PC-9 (cell line): ENCODE measurements at regions not wholly inside any gene's neighbourhood (a gene's known extent, or its start where the extent isn't known, plus 50 kb on each side); places are given as distances from the start of the nearest gene placed in this dataset.

ENCODE experiments used
- BruUV-seq: library from RNA; stranded (reverse); fragments of 400-500 nt; replicated peaks from 2 replicates; lab custom pipeline; 2021; lab: Mats Ljungman, UMichigan
- CTCF ChIA-PET: fragments of 300-600 bp; sonication (Branson Sonifier 250); formaldehyde crosslinking; loops from one replicate; lab custom pipeline; 2022; ENCODE audit warnings: antibody characterized with exemption; lab: Charles Lee
- POLR2A ChIA-PET: fragments of 300-600 bp; sonication (Branson Sonifier 250); formaldehyde crosslinking; loops from one replicate; lab custom pipeline; 2022; ENCODE audit warnings: antibody characterized with exemption; ENCODE audit not compliant: unreplicated experiment; lab: Charles Lee
- DNase-seq, 2 experiments: peaks; one replicate each; pipeline versions ENCODE4 v3.0.0 to v3.0.0-alpha.2; 2015 to 2022; ENCODE audit warnings: mixed read lengths in 1 of 2
- H2AFZ ChIP-seq: fragments of 200-600 bp; sonication (generic); 2 replicates; pipeline ENCODE4 v1.8.1; 2017; ENCODE audit warnings: antibody characterized with exemption
- H3F3A ChIP-seq: fragments of 200-600 bp; sonication (generic); 2 replicates; pipeline ENCODE4 v1.8.1; 2017; ENCODE audit warnings: antibody characterized with exemption, mild to moderate bottlenecking, low read depth; ENCODE audit not compliant: insufficient read depth
- H3K27ac ChIP-seq: fragments of 200-600 bp; sonication (generic); 2 replicates; pipeline ENCODE4 v1.6.1; 2016; ENCODE audit warnings: mixed run types
- H3K27me3 ChIP-seq: fragments of 200-600 bp; sonication (generic); 2 replicates; pipeline ENCODE4 v1.6.1; 2016; ENCODE audit warnings: low read depth, mixed run types; ENCODE audit not compliant: insufficient read depth
- H3K36me3 ChIP-seq: fragments of 200-600 bp; sonication (generic); 2 replicates; pipeline ENCODE4 v1.6.1; 2016; ENCODE audit warnings: low read depth, mixed run types
- H3K4me1 ChIP-seq: fragments of 200-600 bp; sonication (generic); replicated peaks from 2 replicates; pipeline ENCODE4 v1.6.1; 2016; ENCODE audit warnings: mixed run types; ENCODE audit not compliant: insufficient read depth
- H3K4me2 ChIP-seq: fragments of 200-600 bp; sonication (generic); 2 replicates; pipeline ENCODE4 v1.6.1; 2017; ENCODE audit warnings: mixed run types
- H3K4me3 ChIP-seq: fragments of 200-600 bp; sonication (generic); 2 replicates; pipeline ENCODE4 v1.6.1; 2016; ENCODE audit warnings: mixed run types
- H3K79me2 ChIP-seq: fragments of 200-600 bp; sonication (generic); 2 replicates; pipeline ENCODE4 v1.6.1; 2017; ENCODE audit warnings: low read depth, mixed run types
- H3K9me2 ChIP-seq: fragments of 200-600 bp; sonication (generic); 2 replicates; pipeline ENCODE4 v1.8.1; 2017; ENCODE audit warnings: mild to moderate bottlenecking; ENCODE audit not compliant: insufficient read depth
- H3K9me3 ChIP-seq: fragments of 200-600 bp; sonication (generic); 2 replicates; pipeline ENCODE4 v1.8.1; 2016; ENCODE audit warnings: low read depth; ENCODE audit not compliant: insufficient read depth
- H4K20me1 ChIP-seq: fragments of 200-600 bp; sonication (generic); 2 replicates; pipeline ENCODE4 v1.8.1; 2017; ENCODE audit not compliant: insufficient read depth
- EZH2 ChIP-seq: fragments of 200-600 bp; sonication (generic); IDR thresholded peaks from 2 replicates; pipeline ENCODE4 v1.8.0; 2017; ENCODE audit warnings: antibody characterized with exemption, low read depth
- intact Hi-C: fragments of 100-400 bp; cut with micrococcal nuclease; formaldehyde crosslinking; loops from one replicate; pipeline ENCODE4 v1.10.0; 2022; ENCODE audit not compliant: unreplicated experiment
- TF ChIP-seq, protein P1 (sequence below): fragments of 200-600 bp; sonication (generic); conservative IDR thresholded peaks from 2 replicates; pipeline ENCODE4 v1.6.1; 2017; ENCODE audit warnings: mixed run types, antibody characterized with exemption, mild to moderate bottlenecking, moderate library complexity

DNA sequence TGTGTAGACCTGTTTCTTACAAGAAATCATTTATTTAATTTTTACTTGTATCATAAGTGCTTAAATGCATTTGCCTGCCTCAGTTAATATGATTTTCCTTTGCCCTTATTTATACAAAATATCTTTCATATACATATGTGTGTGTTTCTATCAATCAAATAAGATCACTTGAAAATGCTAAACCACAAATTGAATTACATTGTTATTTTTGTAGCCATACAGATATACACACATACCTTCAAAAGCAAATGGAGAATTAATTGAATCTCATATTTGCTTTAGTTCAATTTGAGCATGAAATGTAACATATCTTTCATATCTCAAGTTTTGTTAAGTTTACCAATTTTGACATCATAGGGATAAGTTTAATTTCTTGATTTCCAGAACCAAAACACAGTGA, 755.8 kb upstream of the PIK3C3 start:
- no peaks in the 10 kb centered on the region for H3K9me3 ChIP-seq
- no peaks in the 10 kb centered on the region for H3F3A ChIP-seq
- H3K36me3 ChIP-seq = no peaks in the 10 kb centered on the region
- no peaks in the 10 kb centered on the region for H4K20me1 ChIP-seq
- POLR2A ChIA-PET = no interaction called here
- H3K4me1 ChIP-seq = no peaks in the 10 kb centered on the region
- H3K9me2 ChIP-seq = no peaks in the 10 kb centered on the region
- CTCF ChIA-PET = no interaction called here
- H3K79me2 ChIP-seq = no peaks in the 10 kb centered on the region
- TF ChIP-seq EZH2 = no peak
- TF ChIP-seq, protein P1, sequence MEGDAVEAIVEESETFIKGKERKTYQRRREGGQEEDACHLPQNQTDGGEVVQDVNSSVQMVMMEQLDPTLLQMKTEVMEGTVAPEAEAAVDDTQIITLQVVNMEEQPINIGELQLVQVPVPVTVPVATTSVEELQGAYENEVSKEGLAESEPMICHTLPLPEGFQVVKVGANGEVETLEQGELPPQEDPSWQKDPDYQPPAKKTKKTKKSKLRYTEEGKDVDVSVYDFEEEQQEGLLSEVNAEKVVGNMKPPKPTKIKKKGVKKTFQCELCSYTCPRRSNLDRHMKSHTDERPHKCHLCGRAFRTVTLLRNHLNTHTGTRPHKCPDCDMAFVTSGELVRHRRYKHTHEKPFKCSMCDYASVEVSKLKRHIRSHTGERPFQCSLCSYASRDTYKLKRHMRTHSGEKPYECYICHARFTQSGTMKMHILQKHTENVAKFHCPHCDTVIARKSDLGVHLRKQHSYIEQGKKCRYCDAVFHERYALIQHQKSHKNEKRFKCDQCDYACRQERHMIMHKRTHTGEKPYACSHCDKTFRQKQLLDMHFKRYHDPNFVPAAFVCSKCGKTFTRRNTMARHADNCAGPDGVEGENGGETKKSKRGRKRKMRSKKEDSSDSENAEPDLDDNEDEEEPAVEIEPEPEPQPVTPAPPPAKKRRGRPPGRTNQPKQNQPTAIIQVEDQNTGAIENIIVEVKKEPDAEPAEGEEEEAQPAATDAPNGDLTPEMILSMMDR = no peak
- no peak overlapping the region for H3K4me2 ChIP-seq
- H3K27ac ChIP-seq = no peak overlapping the region
- no peak overlapping the region for H3K4me3 ChIP-seq
- intact Hi-C loops = no loop called here
- H2AFZ ChIP-seq = no peak overlapping the region
- no TSS peak for BruUV-seq
- H3K27me3 ChIP-seq = no peaks in the 10 kb centered on the region
- no peak for DNase-seq

DNA sequence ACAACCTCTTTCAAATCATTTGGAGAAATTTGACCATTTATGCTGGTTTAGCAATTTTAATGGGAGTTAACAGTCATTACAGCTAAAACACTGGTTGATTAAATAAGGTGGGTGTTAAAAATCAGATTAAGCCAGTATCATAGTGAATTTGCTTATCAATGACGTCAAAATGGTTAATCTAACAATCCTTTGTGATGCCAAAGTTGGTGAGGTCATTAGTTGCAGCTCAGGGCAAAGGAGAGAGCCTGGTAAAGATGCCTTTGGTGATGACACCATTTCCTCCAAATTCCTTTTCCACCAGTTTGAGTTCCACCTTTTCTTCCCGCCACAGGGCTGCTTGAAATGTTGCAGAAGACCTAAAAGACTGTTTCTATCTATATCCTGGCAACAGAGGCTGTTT, 757.1 kb upstream of the PIK3C3 start:
- Histone ChIP-seq H3K9me2 (no peaks in the 10 kb centered on the region), H3K27me3 (no peaks in the 10 kb centered on the region), H3K9me3 (no peaks in the 10 kb centered on the region), H4K20me1 (no peaks in the 10 kb centered on the region), H3F3A (no peaks in the 10 kb centered on the region), H3K36me3 (no peaks in the 10 kb centered on the region), H3K4me3 (no peak overlapping the region), H2AFZ (no peak overlapping the region), H3K4me1 (no peaks in the 10 kb centered on the region), H3K27ac (no peak overlapping the region), H3K4me2 (no peak overlapping the region), H3K79me2 (no peaks in the 10 kb centered on the region)
- CTCF ChIA-PET = no interaction called here
- intact Hi-C loops = no loop called here
- no peak for TF ChIP-seq EZH2
- TF ChIP-seq, protein P1 = no peak
- no TSS peak for BruUV-seq
- DNase-seq = no peak
- POLR2A ChIA-PET = no interaction called here

DNA sequence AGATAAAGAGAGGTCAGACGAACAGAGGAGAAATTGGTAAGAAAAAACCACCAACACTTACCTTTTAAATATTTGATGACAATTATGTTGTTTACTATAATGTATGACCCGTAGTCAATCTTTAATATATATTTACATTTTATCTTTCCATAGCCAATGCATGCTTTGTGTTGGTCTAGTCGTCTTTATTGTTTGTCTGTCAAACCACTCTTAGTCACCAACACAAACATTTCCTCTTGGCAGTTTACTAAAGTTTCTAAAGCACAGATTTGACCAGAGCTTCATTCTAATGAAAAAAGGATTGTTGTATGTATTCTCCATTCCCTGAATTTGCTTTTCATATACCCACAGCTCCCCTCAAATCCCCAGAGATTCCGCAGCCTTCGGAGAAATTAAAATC, 784.7 kb upstream of the PIK3C3 start:
- Histone ChIP-seq H3K36me3 (no peaks in the 10 kb centered on the region), H3K4me2 (no peak overlapping the region), H3K27ac (no peak overlapping the region), H3K9me2 (no peaks in the 10 kb centered on the region), H3K27me3 (no peaks in the 10 kb centered on the region), H3K79me2 (no peaks in the 10 kb centered on the region), H3K4me1 (no peaks in the 10 kb centered on the region), H3F3A (no peaks in the 10 kb centered on the region), H4K20me1 (no peaks in the 10 kb centered on the region), H3K9me3 (no peaks in the 10 kb centered on the region), H3K4me3 (no peak overlapping the region), H2AFZ (no peak overlapping the region)
- TF ChIP-seq, protein P1 = no peak
- no peak for TF ChIP-seq EZH2
- no peak for DNase-seq
- intact Hi-C loops = no loop called here
- no TSS peak for BruUV-seq
- ChIA-PET CTCF (no interaction called here), POLR2A (no interaction called here)
